ENCODE measurements at regions not wholly inside any gene's neighbourhood (a gene's known extent, or its start where the extent isn't known, plus 50 kb on each side); places are given as distances from the start of the nearest gene placed in this dataset.

GRCh38 chr15:61308437-61308836 lies 79.3 kb upstream of the RORA start:
- Mint-ChIP-seq H3K27me3 (ENCODE audit: unreplicated experiment) (peaks cover 62% of the 10 kb centered on the region), H3K4me3 (ENCODE audit: low read depth, unreplicated experiment) (no peak overlapping the region), H3K4me1 (ENCODE audit: low read depth, unreplicated experiment) (no peaks in the 10 kb centered on the region), H3K27ac (ENCODE audit: unreplicated experiment) (no peak overlapping the region), H3K36me3 (ENCODE audit: insufficient read depth, unreplicated experiment) (no peaks in the 10 kb centered on the region), H3K9me3 (ENCODE audit: low read depth, unreplicated experiment) (peaks cover 2% of the 10 kb centered on the region)
- CTCF ChIA-PET, result no interaction called here
- intact Hi-C loops (cut with micrococcal nuclease; ENCODE audit: unreplicated experiment), result no loop called here
- no TSS peak for BruUV-seq (replicated peaks)
- TF ChIP-seq CTCF (IDR thresholded peaks at IDR 0.05; ENCODE audit: unreplicated experiment), result no peak
- no peak for DNase-seq

- no TSS peak for BruUV-seq (replicated peaks)
- peaks cover 62% of the 10 kb centered on the region for H3K27me3 Mint-ChIP-seq (ENCODE audit: unreplicated experiment)
- intact Hi-C loops (cut with micrococcal nuclease; ENCODE audit: unreplicated experiment), result no loop called here
- H3K4me3 Mint-ChIP-seq (ENCODE audit: low read depth, unreplicated experiment), result no peak overlapping the region
- CTCF ChIA-PET, result no interaction called here
- no peak for TF ChIP-seq CTCF (IDR thresholded peaks at IDR 0.05; ENCODE audit: unreplicated experiment)
- no peak for DNase-seq
- peaks cover 2% of the 10 kb centered on the region for H3K9me3 Mint-ChIP-seq (ENCODE audit: low read depth, unreplicated experiment)
- H3K4me1 Mint-ChIP-seq (ENCODE audit: low read depth, unreplicated experiment), result no peaks in the 10 kb centered on the region
- H3K36me3 Mint-ChIP-seq (ENCODE audit: insufficient read depth, unreplicated experiment), result no peaks in the 10 kb centered on the region
- H3K27ac Mint-ChIP-seq (ENCODE audit: unreplicated experiment), result no peak overlapping the region
These were observed 78.4 kb upstream of the RORA start for GRCh38 chr15:61307474-61307873.

- peaks cover 27% of the 10 kb centered on the region for H3K27me3 Mint-ChIP-seq (ENCODE audit: unreplicated experiment)
- CTCF ChIA-PET, result interaction anchor here (0.6 kb wide), 1 partner anchor 20 kb away, joined by 4 read pairs; no protein-coding TSS in a partner anchor
- TF ChIP-seq CTCF (IDR thresholded peaks at IDR 0.05; ENCODE audit: unreplicated experiment), result no peak
- peaks cover 2% of the 10 kb centered on the region for H3K9me3 Mint-ChIP-seq (ENCODE audit: low read depth, unreplicated experiment)
- H3K36me3 Mint-ChIP-seq (ENCODE audit: insufficient read depth, unreplicated experiment), result no peaks in the 10 kb centered on the region
- H3K4me1 Mint-ChIP-seq (ENCODE audit: low read depth, unreplicated experiment), result no peaks in the 10 kb centered on the region
- H3K4me3 Mint-ChIP-seq (ENCODE audit: low read depth, unreplicated experiment), result no peak overlapping the region
- BruUV-seq (replicated peaks), result no TSS peak
- DNase-seq, result no peak
- intact Hi-C loops (cut with micrococcal nuclease; ENCODE audit: unreplicated experiment), result no loop called here
- H3K27ac Mint-ChIP-seq (ENCODE audit: unreplicated experiment), result no peak overlapping the region
These were observed 72.6 kb upstream of the RORA start for GRCh38 chr15:61301701-61302100.

- CTCF ChIA-PET, result no interaction called here
- Mint-ChIP-seq H3K9me3 (ENCODE audit: low read depth, unreplicated experiment) (no peaks in the 10 kb centered on the region), H3K27me3 (ENCODE audit: unreplicated experiment) (peaks cover 13% of the 10 kb centered on the region), H3K27ac (ENCODE audit: unreplicated experiment) (no peak overlapping the region), H3K4me1 (ENCODE audit: low read depth, unreplicated experiment) (no peaks in the 10 kb centered on the region), H3K36me3 (ENCODE audit: insufficient read depth, unreplicated experiment) (no peaks in the 10 kb centered on the region), H3K4me3 (ENCODE audit: low read depth, unreplicated experiment) (no peak overlapping the region)
- BruUV-seq (replicated peaks), result no TSS peak
- no peak for TF ChIP-seq CTCF (IDR thresholded peaks at IDR 0.05; ENCODE audit: unreplicated experiment)
- intact Hi-C loops (cut with micrococcal nuclease; ENCODE audit: unreplicated experiment), result no loop called here
- no peak for DNase-seq
These were observed 70.1 kb upstream of the RORA start for GRCh38 chr15:61299075-61299763.

Measured in Calu3 (cell line).